Testis (tissue), 2 donors: ENCODE measurements at regions not wholly inside any gene's neighbourhood (a gene's known extent, or its start where the extent isn't known, plus 50 kb on each side); places are given as distances from the start of the nearest gene placed in this dataset.

Source experiments
- DNase-seq: peaks from one replicate; pipeline ENCODE4 v3.0.0-alpha.2; 2019
- H3K27ac ChIP-seq, 2 donors: fragments of 200-600 bp; sonication (generic); one replicate each; pipeline ENCODE4 v1.5.1; 2019
- H3K27me3 ChIP-seq: fragments of 200-600 bp; sonication (generic); one replicate; pipeline ENCODE4 v1.5.1; 2019
- H3K36me3 ChIP-seq: fragments of 200-600 bp; sonication (generic); one replicate; pipeline ENCODE4 v1.5.1; 2017; ENCODE audit warnings: low read depth; ENCODE audit errors: missing control alignments
- H3K4me1 ChIP-seq: fragments of 200-600 bp; sonication (generic); one replicate; pipeline ENCODE4 v1.5.1; 2019
- H3K4me3 ChIP-seq, 2 donors: fragments of 200-600 bp; sonication (generic); one replicate each; pipeline ENCODE4 v1.5.1; 2017 to 2019
- H3K9me3 ChIP-seq: fragments of 200-600 bp; sonication (generic); one replicate; pipeline ENCODE4 v1.5.1; 2017
- CTCF ChIP-seq, 3 experiments: fragments of 450-650 bp in 2 of 3; fragments of 200-600 bp in 1 of 3; sonication (generic) in 1 of 3; IDR thresholded peaks; one replicate each; pipeline ENCODE4 v1.5.1; 2016 to 2019; ENCODE audit warnings: antibody characterized with exemption in 3 of 3, mild to moderate bottlenecking in 2 of 3, moderate library complexity in 1 of 3
- POLR2A ChIP-seq: fragments of 450-650 bp; IDR thresholded peaks from one replicate; pipeline ENCODE4 v1.6.1; 2017; ENCODE audit warnings: antibody characterized with exemption, mild to moderate bottlenecking, moderate library complexity
- WGBS, 2 donors: methylation state at CpG; one replicate each; pipeline ENCODE4 v1.1.5; 2018; 5-methylcytosine and 5-hydroxymethylcytosine counted together
- intact Hi-C: fragments of 100-400 bp; cut with DNase I; formaldehyde crosslinking; loops from one replicate; pipeline ENCODE4 v1.15.1; 2023; ENCODE audit warnings: low total_unique reads

GRCh38 chr11:119532551-119532950, 109.6 kb upstream of the THY1 start:
- TF ChIP-seq CTCF (IDR thresholded peaks at IDR 0.05) (no peak), POLR2A (no peak)
- intact Hi-C loops = no loop called here
- 86 to 93% methylated on average over 2 of the region's 2 CpGs for WGBS, 2 donors

GRCh38 chr11:119531623-119532022, 108.7 kb upstream of the THY1 start:
- 79 to 83% methylated on average over 8 of the region's 8 CpGs for whole genome bisulfite sequencing, 2 donors
- intact Hi-C loops = no loop called here
- H3K27ac ChIP-seq = no peak overlapping the region

More at GRCh38 chr11:119532551-119532950, 109.6 kb upstream of the THY1 start:
- no peaks in the 10 kb centered on the region for H3K4me1 ChIP-seq
- no peaks in the 10 kb centered on the region for H3K36me3 ChIP-seq
- no peaks in the 10 kb centered on the region for H3K9me3 ChIP-seq
- no peak overlapping the region for H3K27ac ChIP-seq
- DNase-seq = no peak
- H3K27me3 ChIP-seq = no peaks in the 10 kb centered on the region
- no peak overlapping the region for H3K4me3 ChIP-seq

GRCh38 chr11:119531056-119531455, 108.1 kb upstream of the THY1 start:
- no peaks in the 10 kb centered on the region for H3K27me3 ChIP-seq
- 63 to 73% methylated on average over 2 to 3 of the region's 3 CpGs for WGBS, 2 donors
- no peak overlapping the region for H3K27ac ChIP-seq
- H3K36me3 ChIP-seq = no peaks in the 10 kb centered on the region
- no peaks in the 10 kb centered on the region for H3K9me3 ChIP-seq
- DNase-seq = no peak
- intact Hi-C loops = no loop called here
- no peaks in the 10 kb centered on the region for H3K4me1 ChIP-seq
- TF ChIP-seq POLR2A (no peak), CTCF (IDR thresholded peaks at IDR 0.05) (no peak)
- no peak overlapping the region for H3K4me3 ChIP-seq

More at GRCh38 chr11:119531623-119532022, 108.7 kb upstream of the THY1 start:
- Histone ChIP-seq H3K4me3 (no peak overlapping the region), H3K36me3 (no peaks in the 10 kb centered on the region), H3K9me3 (no peaks in the 10 kb centered on the region), H3K27me3 (no peaks in the 10 kb centered on the region), H3K4me1 (no peaks in the 10 kb centered on the region)
- no peak for TF ChIP-seq POLR2A
- no peak for TF ChIP-seq CTCF (IDR thresholded peaks at IDR 0.05)
- DNase-seq = no peak

- Histone ChIP-seq H3K27me3 (no peaks in the 10 kb centered on the region), H3K4me1 (no peaks in the 10 kb centered on the region), H3K9me3 (no peaks in the 10 kb centered on the region), H3K36me3 (no peaks in the 10 kb centered on the region), H3K4me3 (no peak overlapping the region), H3K27ac (no peak overlapping the region)
- WGBS, 2 donors = 80 to 86% methylated on average over 6 of the region's 6 CpGs
- intact Hi-C loops = no loop called here
- no peak for DNase-seq
- TF ChIP-seq POLR2A (no peak), CTCF (IDR thresholded peaks at IDR 0.05) (no peak)
These were observed 107.5 kb upstream of the THY1 start for GRCh38 chr11:119530509-119530908.

- Histone ChIP-seq H3K27ac (no peak overlapping the region), H3K4me3 (no peak overlapping the region), H3K4me1 (no peaks in the 10 kb centered on the region), H3K36me3 (no peaks in the 10 kb centered on the region), H3K27me3 (no peaks in the 10 kb centered on the region), H3K9me3 (no peaks in the 10 kb centered on the region)
- no peak for DNase-seq
- 48 to 58% methylated on average over 4 of the region's 4 CpGs for WGBS, 2 donors
- intact Hi-C loops = no loop called here
- no peak for TF ChIP-seq POLR2A
- no peak for TF ChIP-seq CTCF (IDR thresholded peaks at IDR 0.05)
These were observed 107.0 kb upstream of the THY1 start for GRCh38 chr11:119529936-119530335.
